ENCODE measurements at regions not wholly inside any gene's neighbourhood (a gene's known extent, or its start where the extent isn't known, plus 50 kb on each side); places are given as distances from the start of the nearest gene placed in this dataset.

- TF ChIP-seq SIN3A (IDR thresholded peaks at IDR 0.05; ENCODE audit: borderline replicate concordance, insufficient read depth, low read length) (no peak), POLR2AphosphoS5 (IDR thresholded peaks at IDR 0.05; ENCODE audit: low read depth, low read length) (no peak), REST (IDR thresholded peaks at IDR 0.05; ENCODE audit: insufficient read depth in 1 of 2, low read depth in 2 of 2, low read length in 2 of 2) (no peak), FOXP2 (optimal IDR thresholded peaks at IDR 0.05; ENCODE audit: borderline replicate concordance, extremely low read depth, extremely low read length, insufficient read depth) (no peak), TAF1 (IDR thresholded peaks at IDR 0.05; ENCODE audit: borderline replicate concordance, insufficient read depth, low read length) (no peak)
These were observed 264.8 kb upstream of the RPL38 start for GRCh38 chr17:73938706-73939105.

- TF ChIP-seq TAF1 (IDR thresholded peaks at IDR 0.05; ENCODE audit: borderline replicate concordance, insufficient read depth, low read length) (no peak), FOXP2 (optimal IDR thresholded peaks at IDR 0.05; ENCODE audit: borderline replicate concordance, extremely low read depth, extremely low read length, insufficient read depth) (no peak)
These were observed 263.7 kb upstream of the RPL38 start for GRCh38 chr17:73939806-73940205.

- TF ChIP-seq POLR2AphosphoS5 (IDR thresholded peaks at IDR 0.05; ENCODE audit: low read depth, low read length) = no peak
- no peak for TF ChIP-seq SIN3A (IDR thresholded peaks at IDR 0.05; ENCODE audit: borderline replicate concordance, insufficient read depth, low read length)
- no peak for TF ChIP-seq REST (IDR thresholded peaks at IDR 0.05; ENCODE audit: insufficient read depth in 1 of 2, low read depth in 2 of 2, low read length in 2 of 2)
- no peak for TF ChIP-seq TAF1 (IDR thresholded peaks at IDR 0.05; ENCODE audit: borderline replicate concordance, insufficient read depth, low read length)
- TF ChIP-seq FOXP2 (optimal IDR thresholded peaks at IDR 0.05; ENCODE audit: borderline replicate concordance, extremely low read depth, extremely low read length, insufficient read depth) = no peak
These were observed 263.0 kb upstream of the RPL38 start for GRCh38 chr17:73940511-73940910.

- no peak for TF ChIP-seq REST (IDR thresholded peaks at IDR 0.05; ENCODE audit: insufficient read depth in 1 of 2, low read depth in 2 of 2, low read length in 2 of 2)
- TF ChIP-seq POLR2AphosphoS5 (IDR thresholded peaks at IDR 0.05; ENCODE audit: low read depth, low read length) = no peak
- no peak for TF ChIP-seq SIN3A (IDR thresholded peaks at IDR 0.05; ENCODE audit: borderline replicate concordance, insufficient read depth, low read length)
- TF ChIP-seq FOXP2 (optimal IDR thresholded peaks at IDR 0.05; ENCODE audit: borderline replicate concordance, extremely low read depth, extremely low read length, insufficient read depth) = no peak
- no peak for TF ChIP-seq TAF1 (IDR thresholded peaks at IDR 0.05; ENCODE audit: borderline replicate concordance, insufficient read depth, low read length)
These were observed 261.5 kb upstream of the RPL38 start for GRCh38 chr17:73941919-73942530.

- TF ChIP-seq REST (IDR thresholded peaks at IDR 0.05; ENCODE audit: insufficient read depth in 1 of 2, low read depth in 2 of 2, low read length in 2 of 2) (no peak), POLR2AphosphoS5 (IDR thresholded peaks at IDR 0.05; ENCODE audit: low read depth, low read length) (no peak), TAF1 (IDR thresholded peaks at IDR 0.05; ENCODE audit: borderline replicate concordance, insufficient read depth, low read length) (no peak), FOXP2 (optimal IDR thresholded peaks at IDR 0.05; ENCODE audit: borderline replicate concordance, extremely low read depth, extremely low read length, insufficient read depth) (no peak), SIN3A (IDR thresholded peaks at IDR 0.05; ENCODE audit: borderline replicate concordance, insufficient read depth, low read length) (no peak)
These were observed 260.6 kb upstream of the RPL38 start for GRCh38 chr17:73942703-73943415.

Measured in PFSK-1 (cell line).